GM21423 (cell line): ENCODE measurements at regions not wholly inside any gene's neighbourhood (a gene's known extent, or its start where the extent isn't known, plus 50 kb on each side); places are given as distances from the start of the nearest gene placed in this dataset.

Source experiments
- ATAC-seq: cut with Tn5 transposase; IDR thresholded peaks from one replicate; pipeline ENCODE4 v1.9.1; 2021; ENCODE audit warnings: mild to moderate bottlenecking, moderate library complexity; ENCODE audit not compliant: unreplicated experiment

DNA sequence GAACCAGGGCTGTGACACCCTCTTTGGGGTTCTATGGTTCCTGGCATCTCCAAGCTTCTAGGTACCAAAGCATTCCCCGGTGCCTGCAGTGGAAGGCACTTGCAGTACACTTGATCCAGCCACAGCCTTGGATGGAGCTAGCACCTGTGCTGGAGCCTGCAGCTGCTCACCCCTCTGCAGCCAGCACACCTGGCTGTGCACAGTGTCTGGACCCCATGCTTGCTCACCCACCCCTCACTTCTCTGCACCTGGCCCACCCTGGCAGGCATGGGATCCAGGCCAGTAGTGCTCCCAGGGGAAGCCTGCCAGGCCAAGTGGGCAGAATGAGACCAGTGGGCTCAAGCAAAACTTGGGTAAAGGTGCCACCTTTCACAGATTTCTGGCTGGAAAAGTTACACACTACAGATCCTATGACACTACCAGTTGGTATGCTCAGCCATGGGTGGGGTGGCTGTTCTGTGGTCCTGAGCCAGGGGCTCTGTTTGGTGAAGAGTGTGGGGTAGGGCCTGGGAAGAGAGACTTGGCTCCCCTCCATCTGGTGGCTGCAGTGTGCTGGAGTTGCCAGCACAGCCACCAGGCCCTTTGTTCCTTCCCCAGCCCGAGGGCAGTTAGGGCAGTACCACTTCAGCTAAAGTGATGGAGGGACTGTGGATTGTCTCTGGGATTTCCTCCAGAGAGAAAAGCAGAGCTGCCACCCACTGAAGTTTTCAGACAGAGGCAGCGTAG, 157.8 kb upstream of the LRRC7 start:
- ATAC-seq, result no peak

DNA sequence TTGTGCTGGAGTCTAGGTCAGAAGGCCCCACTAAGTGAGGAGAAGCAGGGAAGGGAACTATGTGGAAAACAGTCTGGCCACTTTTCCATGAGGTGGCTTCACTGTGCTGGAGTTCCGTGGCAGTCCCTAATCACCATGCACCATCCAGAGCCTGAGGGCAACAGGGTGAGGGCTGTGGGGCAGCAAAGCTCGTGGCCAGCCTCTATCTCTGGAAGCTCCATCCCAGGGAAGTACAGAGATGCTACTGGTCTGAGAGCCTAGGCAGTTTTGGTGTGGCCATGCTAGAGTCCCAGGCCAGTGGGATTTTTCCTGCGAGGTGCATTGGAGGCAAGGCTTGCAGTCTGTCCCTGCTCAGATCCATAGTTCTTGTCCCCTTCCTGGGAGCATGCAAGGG, 157.3 kb upstream of the LRRC7 start:
- no peak for ATAC-seq

- no peak for ATAC-seq
Measured at GRCh38 chr1:69410893-69411292, 156.8 kb upstream of the LRRC7 start.

- ATAC-seq, result no peak
Measured at GRCh38 chr1:69411617-69412016, 156.1 kb upstream of the LRRC7 start.

- no peak for ATAC-seq
Measured at GRCh38 chr1:69413129-69413528, 154.6 kb upstream of the LRRC7 start.

GRCh38 chr1:69414574-69414973, 153.1 kb upstream of the LRRC7 start:
- ATAC-seq, result no peak

- no peak for ATAC-seq
Measured at GRCh38 chr1:69421286-69421685, 146.4 kb upstream of the LRRC7 start.

DNA sequence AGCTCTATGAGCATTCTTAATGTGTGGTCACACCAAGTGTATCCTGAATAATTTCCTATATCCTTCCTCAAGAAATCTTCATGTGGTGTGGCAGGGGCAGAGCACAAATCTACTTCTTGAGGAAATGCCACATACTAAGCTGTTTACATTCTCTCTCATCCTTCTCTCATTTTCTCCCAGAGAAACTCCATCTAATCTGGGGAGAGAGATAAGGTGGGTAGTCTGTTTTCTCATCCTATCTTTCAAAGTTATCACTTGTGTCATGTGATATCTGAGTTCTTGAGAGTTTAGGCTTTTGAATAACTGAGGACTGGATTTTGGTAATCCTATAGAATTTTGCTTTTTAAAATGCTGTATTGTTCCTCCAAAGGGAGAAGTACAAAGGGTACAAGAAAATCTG, 141.9 kb upstream of the LRRC7 start:
- ATAC-seq, result no peak

DNA sequence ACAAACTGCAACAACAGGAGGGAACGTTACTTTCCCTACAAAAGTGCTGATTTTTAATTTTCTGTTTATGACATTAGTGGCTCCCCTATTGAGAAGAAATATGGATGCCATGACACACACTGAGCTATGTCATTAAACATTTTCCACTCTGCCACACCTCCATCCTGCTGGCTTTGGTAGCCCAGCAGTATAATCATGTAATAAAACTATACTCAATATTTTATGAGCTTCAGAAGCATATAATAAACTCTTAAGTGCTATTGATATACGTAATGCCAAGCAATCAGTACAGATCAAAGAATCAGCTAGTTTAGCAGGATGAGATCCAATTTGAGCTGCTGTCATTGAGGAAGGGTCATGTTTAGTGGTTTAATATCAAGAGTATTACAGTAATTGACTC, 141.3 kb upstream of the LRRC7 start:
- no peak for ATAC-seq

DNA sequence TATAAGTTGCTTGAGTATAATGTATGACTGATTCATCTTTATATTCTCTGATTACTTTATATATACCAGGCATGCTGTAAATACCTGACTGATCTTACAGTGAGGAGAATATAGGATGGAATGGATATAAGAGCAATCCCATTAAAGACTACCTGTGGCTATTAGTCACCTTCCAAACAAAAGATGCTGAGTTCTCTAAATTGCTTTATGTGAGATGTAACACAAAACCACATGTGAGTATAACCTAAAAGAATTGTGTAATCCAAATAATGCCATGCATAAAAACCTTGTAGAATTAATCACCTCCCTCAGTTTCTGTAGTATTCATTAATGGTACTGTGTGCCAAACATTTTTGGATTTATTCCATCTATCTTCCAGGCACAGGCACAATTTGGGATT, 134.6 kb upstream of the LRRC7 start:
- no peak for ATAC-seq

GRCh38 chr1:69436151-69436550, 131.6 kb upstream of the LRRC7 start:
- ATAC-seq, result no peak

DNA sequence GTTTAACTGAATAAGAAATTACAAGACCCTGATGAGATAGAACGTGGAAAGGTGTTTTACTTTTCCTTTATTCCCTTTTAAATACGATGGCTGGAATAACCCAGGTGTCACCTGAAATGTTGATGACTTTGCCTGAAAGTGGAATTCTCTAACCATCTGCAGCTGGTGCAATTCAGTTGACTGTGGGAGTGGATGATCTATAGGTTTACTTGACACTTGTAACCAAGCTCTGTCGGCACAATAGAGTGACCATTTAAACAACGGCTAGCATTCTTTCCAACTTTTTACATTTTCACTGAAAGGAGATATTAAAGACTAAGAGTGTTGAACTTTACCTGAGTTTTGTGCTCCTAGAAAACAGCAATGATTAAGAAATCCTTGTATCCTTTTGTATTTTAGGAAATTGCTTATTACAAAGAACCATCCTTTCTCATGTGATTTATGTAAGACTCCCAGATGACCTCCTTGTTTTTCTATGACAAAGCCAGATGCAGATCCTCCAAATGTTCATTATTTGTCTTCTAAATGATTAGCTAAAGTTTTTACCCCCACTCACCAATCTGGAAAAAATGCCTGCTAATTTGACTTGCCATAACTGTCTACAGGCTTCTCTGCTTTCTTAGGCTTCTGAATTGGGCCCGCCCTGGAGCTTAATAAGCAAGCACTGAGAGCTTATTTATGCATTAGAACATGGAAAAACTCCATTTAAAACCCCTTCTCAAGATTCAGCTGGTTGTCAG, 129.5 kb upstream of the LRRC7 start:
- ATAC-seq, result no peak

DNA sequence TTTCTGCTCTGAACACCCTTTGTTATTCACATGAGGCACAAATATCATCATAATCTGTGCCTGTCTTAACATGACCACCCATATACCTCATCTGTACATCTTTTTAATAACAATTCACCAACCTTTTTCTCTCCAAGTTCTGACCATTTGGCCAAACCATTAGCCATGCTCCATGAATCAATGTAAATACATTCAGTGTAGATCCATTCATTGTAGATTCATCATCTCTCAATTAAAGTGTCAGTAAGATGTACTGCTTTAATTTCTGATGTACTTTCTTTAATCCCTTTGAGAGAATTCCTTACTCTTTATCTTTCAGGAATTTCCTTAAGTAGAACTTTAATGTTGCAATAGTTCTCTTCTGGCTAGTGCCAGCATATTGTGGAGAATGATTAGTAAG, 126.2 kb upstream of the LRRC7 start:
- ATAC-seq, result no peak

GRCh38 chr1:69451196-69451595, 116.5 kb upstream of the LRRC7 start:
- no peak for ATAC-seq

DNA sequence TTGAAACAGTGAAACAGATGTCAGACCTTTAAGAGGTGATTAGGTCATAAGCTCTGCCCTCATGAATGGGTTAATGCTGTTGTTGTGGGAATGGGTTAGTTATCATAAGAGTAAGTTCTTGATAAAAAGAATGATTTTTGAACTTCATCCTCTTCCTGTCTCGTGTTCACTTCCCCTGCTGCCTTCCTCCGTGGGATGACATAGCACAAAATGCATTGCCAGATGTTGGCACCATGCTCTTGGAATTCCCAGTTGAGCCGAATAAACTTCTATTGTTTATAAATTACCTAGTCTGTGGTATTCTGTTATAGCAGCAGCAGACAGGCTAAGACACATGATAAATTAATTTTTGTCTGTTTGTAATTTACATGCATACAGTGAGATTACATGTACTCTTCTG, 112.0 kb upstream of the LRRC7 start:
- ATAC-seq, result no peak

GRCh38 chr1:69459244-69459643, 108.5 kb upstream of the LRRC7 start:
- ATAC-seq, result no peak

DNA sequence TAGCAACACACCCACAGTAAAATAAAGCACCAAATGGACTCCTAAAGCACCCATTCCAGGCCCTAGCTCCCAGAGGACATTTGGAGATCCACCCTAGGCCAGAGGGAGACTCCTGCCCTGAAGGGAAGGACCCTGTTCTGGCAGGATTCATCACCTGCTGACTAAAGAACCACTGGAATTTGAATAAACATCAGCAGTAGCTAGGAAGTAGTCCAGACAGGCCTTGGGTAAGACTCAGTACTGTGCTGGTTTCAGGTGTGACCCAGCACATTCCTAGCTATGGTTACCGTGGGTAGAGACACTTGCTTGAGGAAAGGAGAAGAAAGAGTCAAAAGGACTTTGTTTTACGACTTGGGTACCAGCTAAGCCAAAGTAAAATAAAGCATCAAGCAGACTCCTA, 92.7 kb upstream of the LRRC7 start:
- no peak for ATAC-seq

- no peak for ATAC-seq
Measured at GRCh38 chr1:69479734-69480133, 88.0 kb upstream of the LRRC7 start.

- no peak for ATAC-seq
Measured at GRCh38 chr1:69483246-69483645, 84.5 kb upstream of the LRRC7 start.

GRCh38 chr1:69485616-69486015, 82.1 kb upstream of the LRRC7 start:
- no peak for ATAC-seq

- no peak for ATAC-seq
Measured at GRCh38 chr1:69491416-69491815, 76.3 kb upstream of the LRRC7 start.

GRCh38 chr1:69492286-69492685, 75.4 kb upstream of the LRRC7 start:
- ATAC-seq, result no peak

DNA sequence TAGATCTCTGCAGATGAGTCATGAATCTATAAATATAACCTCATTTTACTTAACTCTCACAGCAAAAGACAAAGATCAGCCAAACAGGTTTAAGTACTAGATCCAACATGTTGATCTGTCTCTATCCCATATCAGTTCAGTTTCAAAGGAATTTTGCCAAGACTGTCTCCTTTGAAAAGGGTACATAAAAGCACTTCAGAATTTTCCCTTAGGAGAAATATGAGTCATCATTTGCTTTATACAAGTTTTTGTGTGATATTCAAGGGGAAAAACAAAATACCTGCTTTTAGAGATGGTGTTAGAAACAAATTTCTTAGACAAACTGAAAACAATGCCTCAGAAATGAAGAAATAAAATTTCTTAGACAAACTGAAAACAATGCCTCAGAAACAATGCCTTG, 73.5 kb upstream of the LRRC7 start:
- no peak for ATAC-seq
